Panc1 (cell line): ENCODE measurements at regions not wholly inside any gene's neighbourhood (a gene's known extent, or its start where the extent isn't known, plus 50 kb on each side); places are given as distances from the start of the nearest gene placed in this dataset.

ENCODE experiments used
- CTCF ChIP-seq: fragments of 450-650 bp; IDR thresholded peaks from 2 replicates; pipeline ENCODE4 v1.5.1; 2017; ENCODE audit warnings: mild to moderate bottlenecking
- POLR2AphosphoS5 ChIP-seq: IDR thresholded peaks from 2 replicates; pipeline ENCODE4 v1.6.1; 2012; ENCODE audit warnings: mild to moderate bottlenecking, low read depth, low read length, moderate library complexity
- REST ChIP-seq, 2 experiments: IDR thresholded peaks; 2 replicates each; pipeline ENCODE4 v1.6.1; 2011 to 2012; ENCODE audit warnings: low read depth in 2 of 2, control low read depth in 1 of 2, low read length in 1 of 2, mild to moderate bottlenecking in 1 of 2, moderate library complexity in 1 of 2; ENCODE audit not compliant: insufficient read depth in 1 of 2
- SIN3A ChIP-seq: IDR thresholded peaks from 2 replicates; pipeline ENCODE4 v1.6.1; 2012; ENCODE audit warnings: low read depth, mild to moderate bottlenecking, low read length, moderate library complexity, borderline replicate concordance; ENCODE audit not compliant: insufficient read depth
- TCF7L2 ChIP-seq: IDR thresholded peaks from 2 replicates; pipeline ENCODE4 v1.6.1; 2011; ENCODE audit warnings: mild to moderate bottlenecking, low read depth, low read length, inconsistent platforms

GRCh38 chr1:182185136-182185535 lies 123.6 kb upstream of the ZNF648 start:
- TF ChIP-seq POLR2AphosphoS5 (no peak), CTCF (no peak), REST (IDR thresholded peaks at IDR 0.05; ENCODE audit: insufficient read depth in 1 of 2, low read depth in 2 of 2, low read length in 1 of 2) (no peak), SIN3A (no peak), TCF7L2 (no peak)
